Activated CD4-positive, alpha-beta T cell treated with anti-CD3 and anti-CD28 coated beads, Interleukin-2, Interleukin-6, amounts not matched to agents 100 ng/mL and 50 ng/mL, durations not matched to agents 16 hours and 8 hours (primary cell): ENCODE measurements at regions not wholly inside any gene's neighbourhood (a gene's known extent, or its start where the extent isn't known, plus 50 kb on each side); places are given as distances from the start of the nearest gene placed in this dataset.

ENCODE experiments used
- DNase-seq: peaks from one replicate; pipeline ENCODE4 v3.0.0-alpha.2; 2020

- no peak for DNase-seq
These were observed 664.4 kb downstream of the FRK start for GRCh38 chr6:115396112-115396906.

GRCh38 chr6:115393821-115394220 lies 666.9 kb downstream of the FRK start:
- DNase-seq, result no peak

GRCh38 chr6:115370202-115370601 lies 690.5 kb downstream of the FRK start:
- no peak for DNase-seq

GRCh38 chr6:115365783-115366182 lies 694.9 kb downstream of the FRK start:
- DNase-seq, result no peak

GRCh38 chr6:115363379-115363778 lies 697.3 kb downstream of the FRK start:
- DNase-seq, result no peak

GRCh38 chr6:115362234-115362633 lies 698.5 kb downstream of the FRK start:
- DNase-seq, result no peak

GRCh38 chr6:115360602-115361325 lies 699.9 kb downstream of the FRK start:
- DNase-seq, result no peak

GRCh38 chr6:115358616-115359015 lies 702.1 kb downstream of the FRK start:
- no peak for DNase-seq

GRCh38 chr6:115356371-115356770 lies 704.3 kb downstream of the FRK start:
- DNase-seq, result no peak

- no peak for DNase-seq
These were observed 737.7 kb downstream of the FRK start for GRCh38 chr6:115323001-115323400.

- no peak for DNase-seq
These were observed 740.9 kb downstream of the FRK start for GRCh38 chr6:115319823-115320222.

GRCh38 chr6:115310156-115310555 lies 750.5 kb downstream of the FRK start:
- DNase-seq, result no peak

- DNase-seq, result no peak
These were observed 758.0 kb downstream of the FRK start for GRCh38 chr6:115302731-115303130.

GRCh38 chr6:115287467-115287866 lies 773.2 kb downstream of the FRK start:
- DNase-seq, result no peak

GRCh38 chr6:115276881-115277565 lies 783.7 kb downstream of the FRK start:
- no peak for DNase-seq

GRCh38 chr6:115272311-115272710 lies 788.4 kb downstream of the FRK start:
- no peak for DNase-seq

- DNase-seq, result no peak
These were observed 789.3 kb downstream of the FRK start for GRCh38 chr6:115271434-115271833.

GRCh38 chr6:115270953-115271352 lies 789.7 kb downstream of the FRK start:
- DNase-seq, result no peak

- DNase-seq, result no peak
These were observed 819.3 kb downstream of the FRK start for GRCh38 chr6:115241373-115241772.

- DNase-seq, result no peak
These were observed 839.5 kb downstream of the FRK start for GRCh38 chr6:115221198-115221597.

- DNase-seq, result no peak
These were observed 840.0 kb downstream of the FRK start for GRCh38 chr6:115220551-115221159.

- no peak for DNase-seq
These were observed 841.0 kb downstream of the FRK start for GRCh38 chr6:115219645-115220044.

GRCh38 chr6:115216835-115217234 lies 843.9 kb downstream of the FRK start:
- no peak for DNase-seq
